Immature natural killer cell (primary cell): ENCODE measurements at regions not wholly inside any gene's neighbourhood (a gene's known extent, or its start where the extent isn't known, plus 50 kb on each side); places are given as distances from the start of the nearest gene placed in this dataset.

Experiments used
- DNase-seq, 3 donors: peaks; one replicate each; pipeline ENCODE4 v3.0.0; 2022; ENCODE audit warnings: mixed read lengths in 1 of 3
- H3K27ac Mint-ChIP-seq, 6 donors: one replicate each; pipeline ENCODE4 v1.8.0; 2020; ENCODE audit warnings: mixed read lengths in 6 of 6, mild to moderate bottlenecking in 5 of 6, inconsistent platforms in 4 of 6, moderate library complexity in 3 of 6
- H3K27me3 Mint-ChIP-seq, 3 donors: one replicate each; pipeline ENCODE4 v1.8.0; 2020 to 2021; ENCODE audit warnings: low read depth in 3 of 3, mild to moderate bottlenecking in 3 of 3, mixed read lengths in 3 of 3, moderate library complexity in 3 of 3, inconsistent platforms in 1 of 3
- H3K36me3 Mint-ChIP-seq, 3 donors: one replicate each; pipeline ENCODE4 v1.8.0; 2020; ENCODE audit warnings: mixed read lengths in 3 of 3, inconsistent platforms in 2 of 3, mild to moderate bottlenecking in 2 of 3
- H3K4me1 Mint-ChIP-seq, 2 donors: one replicate each; pipeline ENCODE4 v1.8.0; 2020; ENCODE audit warnings: inconsistent platforms in 2 of 2, mild to moderate bottlenecking in 2 of 2, mixed read lengths in 2 of 2, moderate library complexity in 1 of 2
- H3K4me3 Mint-ChIP-seq, 5 donors: one replicate each; pipeline ENCODE4 v1.8.0; 2020; ENCODE audit warnings: mild to moderate bottlenecking in 5 of 5, mixed read lengths in 5 of 5, inconsistent platforms in 3 of 5, moderate library complexity in 3 of 5
- H3K9me3 Mint-ChIP-seq, 6 donors: one replicate each; pipeline ENCODE4 v1.8.0; 2020; ENCODE audit warnings: mild to moderate bottlenecking in 6 of 6, mixed read lengths in 6 of 6, inconsistent platforms in 4 of 6, moderate library complexity in 3 of 6

GRCh38 chr16:73852561-73852960 lies 444.1 kb upstream of the PSMD7 start:
- no peak overlapping the region for H3K4me3 Mint-ChIP-seq
- H3K36me3 Mint-ChIP-seq, result no peaks in the 10 kb centered on the region
- H3K9me3 Mint-ChIP-seq, result peaks cover 0 to 5% (median 0%) of the 10 kb centered on the region in 6 donors
- no peaks in the 10 kb centered on the region for H3K27me3 Mint-ChIP-seq
- no peak for DNase-seq
- no peak overlapping the region for H3K27ac Mint-ChIP-seq
- no peaks in the 10 kb centered on the region for H3K4me1 Mint-ChIP-seq

DNA sequence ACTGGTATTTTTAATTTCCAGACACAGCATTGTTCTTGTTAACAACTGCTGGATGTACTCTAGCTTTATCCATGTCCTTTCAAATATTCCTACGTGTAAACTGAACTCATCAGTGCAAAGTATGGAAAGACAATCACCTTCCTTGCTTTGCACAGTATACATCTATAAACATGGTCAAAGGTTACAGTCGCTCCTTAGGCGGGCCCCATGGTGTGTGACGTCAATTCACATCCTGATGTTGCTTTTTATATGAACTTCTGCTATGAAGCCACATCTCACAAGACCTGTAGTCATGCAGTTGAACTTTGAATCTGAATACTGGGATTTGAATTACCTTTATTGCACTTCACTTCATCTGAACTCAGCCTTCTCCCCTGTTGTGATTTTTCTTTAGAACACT lies 447.6 kb upstream of the PSMD7 start:
- H3K27me3 Mint-ChIP-seq, result no peaks in the 10 kb centered on the region

GRCh38 chr16:73847090-73847489 lies 449.5 kb upstream of the PSMD7 start:
- Mint-ChIP-seq H3K27me3 (peaks cover 0 to 2% (median 0%) of the 10 kb centered on the region in 3 donors), H3K4me1 (no peaks in the 10 kb centered on the region), H3K27ac (no peak overlapping the region), H3K36me3 (no peaks in the 10 kb centered on the region), H3K4me3 (no peak overlapping the region), H3K9me3 (peaks cover 0 to 2% (median 0%) of the 10 kb centered on the region in 6 donors)
- no peak for DNase-seq

More for the DNA sequence above, 447.6 kb upstream of the PSMD7 start:
- H3K36me3 Mint-ChIP-seq, result no peaks in the 10 kb centered on the region
- no peaks in the 10 kb centered on the region for H3K4me1 Mint-ChIP-seq
- H3K9me3 Mint-ChIP-seq, result peaks cover 0 to 1% (median 0%) of the 10 kb centered on the region in 6 donors
- no peak for DNase-seq
- no peak overlapping the region for H3K27ac Mint-ChIP-seq
- H3K4me3 Mint-ChIP-seq, result no peak overlapping the region

- Mint-ChIP-seq H3K4me3 (no peak overlapping the region), H3K27ac (no peak overlapping the region), H3K4me1 (no peaks in the 10 kb centered on the region), H3K36me3 (no peaks in the 10 kb centered on the region), H3K9me3 (peaks cover 0 to 2% (median 0%) of the 10 kb centered on the region in 6 donors), H3K27me3 (peaks cover 0 to 2% (median 0%) of the 10 kb centered on the region in 3 donors)
- DNase-seq, result no peak
These were observed 450.3 kb upstream of the PSMD7 start for GRCh38 chr16:73846356-73846755.

DNA sequence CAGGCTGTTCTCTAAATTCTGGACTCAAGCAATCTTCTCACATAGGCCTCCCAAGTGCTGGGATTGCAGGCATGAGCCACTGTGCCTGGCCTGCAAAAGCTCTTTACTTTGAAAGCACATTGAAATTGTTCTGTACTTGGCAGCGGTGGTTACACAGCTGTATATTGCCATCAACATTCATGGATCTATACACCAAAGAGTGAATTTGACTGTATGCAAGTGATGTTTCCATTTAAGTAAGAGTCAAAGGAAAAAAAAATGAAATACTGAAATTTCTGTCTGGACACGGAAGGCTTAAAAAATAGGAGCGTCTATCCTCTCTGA lies 450.6 kb upstream of the PSMD7 start:
- no peak overlapping the region for H3K27ac Mint-ChIP-seq
- no peak for DNase-seq
- no peak overlapping the region for H3K4me3 Mint-ChIP-seq
- H3K27me3 Mint-ChIP-seq, result peaks cover 0 to 2% (median 0%) of the 10 kb centered on the region in 3 donors
- H3K36me3 Mint-ChIP-seq, result no peaks in the 10 kb centered on the region
- H3K9me3 Mint-ChIP-seq, result peaks cover 0 to 2% (median 0%) of the 10 kb centered on the region in 6 donors
- H3K4me1 Mint-ChIP-seq, result no peaks in the 10 kb centered on the region

DNA sequence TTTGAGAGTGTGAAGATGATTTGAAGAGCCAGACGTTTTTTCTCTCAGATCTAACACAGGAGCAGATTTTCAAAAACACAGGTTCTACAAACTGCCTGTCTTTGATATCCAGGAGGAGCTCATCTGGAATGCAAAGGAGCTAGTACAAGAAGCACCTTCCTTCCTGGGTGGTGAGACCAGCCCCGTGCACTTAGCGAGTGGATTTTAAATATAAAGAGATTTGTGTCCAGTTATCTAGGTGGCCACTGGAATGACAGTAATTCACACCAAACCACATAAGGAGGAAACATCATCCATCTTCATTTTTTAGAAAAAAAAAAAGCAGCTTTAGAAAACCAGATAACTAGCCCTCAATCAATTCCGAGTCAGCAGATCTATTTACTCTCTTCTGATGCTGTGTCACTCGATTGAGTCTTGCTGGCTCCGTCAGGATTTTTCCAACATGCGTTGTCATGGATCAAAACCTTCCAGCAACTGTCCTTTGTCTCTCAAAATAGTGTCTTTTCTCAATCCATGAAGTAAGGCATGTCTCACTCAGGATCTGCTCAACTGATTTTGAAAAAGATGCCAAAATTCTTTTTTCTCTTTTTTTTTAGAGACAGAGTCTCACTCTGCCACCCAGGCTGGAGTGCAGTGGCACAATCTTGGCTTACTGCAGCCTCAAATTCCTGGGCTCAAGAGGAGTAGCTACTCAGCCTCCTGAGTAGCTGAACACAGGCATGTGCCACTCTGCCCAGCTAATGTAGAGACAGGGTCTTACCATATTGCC lies 451.2 kb upstream of the PSMD7 start:
- DNase-seq, result no peak
- no peaks in the 10 kb centered on the region for H3K4me1 Mint-ChIP-seq
- peaks cover 0 to 2% (median 0%) of the 10 kb centered on the region in 3 donors for H3K27me3 Mint-ChIP-seq
- no peak overlapping the region for H3K4me3 Mint-ChIP-seq
- peaks cover 0 to 2% (median 0%) of the 10 kb centered on the region in 6 donors for H3K9me3 Mint-ChIP-seq
- H3K36me3 Mint-ChIP-seq, result no peaks in the 10 kb centered on the region
- no peak overlapping the region for H3K27ac Mint-ChIP-seq

DNA sequence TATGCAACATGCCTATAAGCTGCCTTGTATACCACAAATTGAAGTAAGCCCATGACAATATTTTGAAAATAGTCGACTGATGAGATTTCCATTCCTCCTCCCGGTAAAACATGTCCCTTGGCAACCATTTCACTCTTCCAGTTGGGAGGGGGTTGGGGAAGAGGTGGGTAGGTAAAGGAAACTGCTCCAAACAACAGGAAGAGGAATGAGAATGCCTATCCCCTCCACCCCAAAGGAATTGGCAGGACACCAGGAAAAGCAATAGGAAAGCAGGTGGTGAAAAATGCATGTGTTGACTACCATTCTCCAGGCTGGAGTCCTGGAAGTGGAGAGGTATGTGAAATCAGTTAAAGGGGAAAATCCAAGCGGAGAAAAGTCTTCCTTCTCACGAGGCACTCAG lies 455.9 kb upstream of the PSMD7 start:
- DNase-seq, result no peak
- peaks cover 0 to 4% (median 0%) of the 10 kb centered on the region in 3 donors for H3K27me3 Mint-ChIP-seq
- no peaks in the 10 kb centered on the region for H3K36me3 Mint-ChIP-seq
- H3K4me1 Mint-ChIP-seq, result no peaks in the 10 kb centered on the region
- no peak overlapping the region for H3K27ac Mint-ChIP-seq
- no peak overlapping the region for H3K4me3 Mint-ChIP-seq
- peaks cover 0 to 6% (median 2%) of the 10 kb centered on the region in 6 donors for H3K9me3 Mint-ChIP-seq

GRCh38 chr16:73831220-73831619 lies 465.4 kb upstream of the PSMD7 start:
- no peak for DNase-seq
- no peaks in the 10 kb centered on the region for H3K36me3 Mint-ChIP-seq
- no peak overlapping the region for H3K4me3 Mint-ChIP-seq
- peaks cover 2 to 13% (median 9%) of the 10 kb centered on the region in 6 donors for H3K9me3 Mint-ChIP-seq
- H3K27ac Mint-ChIP-seq, result no peak overlapping the region
- peaks cover 0 to 6% (median 0%) of the 10 kb centered on the region in 3 donors for H3K27me3 Mint-ChIP-seq
- no peaks in the 10 kb centered on the region for H3K4me1 Mint-ChIP-seq

GRCh38 chr16:73823205-73823849 lies 473.3 kb upstream of the PSMD7 start:
- Mint-ChIP-seq H3K4me1 (no peaks in the 10 kb centered on the region), H3K36me3 (no peaks in the 10 kb centered on the region), H3K27me3 (peaks cover 0 to 1% (median 0%) of the 10 kb centered on the region in 3 donors), H3K9me3 (peaks cover 0 to 10% (median 2%) of the 10 kb centered on the region in 6 donors), H3K27ac (no peak overlapping the region), H3K4me3 (no peak overlapping the region)
- DNase-seq, result no peak

DNA sequence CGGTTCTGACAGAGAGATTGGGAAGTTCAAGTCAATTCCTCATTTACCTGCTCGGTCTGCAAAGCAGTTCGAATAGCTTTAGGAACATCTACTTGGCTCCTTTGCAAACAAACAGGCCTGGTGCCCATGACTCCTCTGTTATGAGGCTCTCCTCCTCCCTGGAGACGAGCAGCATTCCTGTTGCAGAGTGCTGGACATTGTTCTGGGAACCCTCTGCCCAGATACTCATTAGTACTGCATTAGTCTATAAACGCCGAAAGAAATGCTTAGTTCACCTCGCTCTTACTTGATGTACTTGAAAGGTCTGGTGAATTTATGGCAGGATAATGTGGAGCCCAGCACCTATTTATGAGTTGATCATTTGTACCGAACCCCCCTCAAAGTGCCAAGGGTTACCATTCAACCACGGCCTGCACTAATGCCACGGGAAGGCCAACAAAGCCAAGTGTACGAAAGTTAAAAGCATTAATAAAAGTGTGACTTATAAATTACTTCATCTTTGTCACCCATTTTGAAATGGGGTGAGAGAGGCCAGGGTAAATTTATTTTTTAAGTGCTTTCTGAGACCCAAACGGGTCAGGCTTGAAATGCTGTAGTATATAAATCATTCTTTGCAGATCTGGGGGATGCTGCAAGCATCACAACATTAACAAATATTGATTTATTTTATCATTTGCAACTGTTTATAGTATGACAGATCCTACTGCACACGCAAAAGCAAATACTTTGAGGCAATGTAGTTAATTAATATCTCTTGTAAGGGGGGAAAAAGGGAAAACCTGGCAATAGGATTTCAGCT lies 478.9 kb upstream of the PSMD7 start:
- H3K36me3 Mint-ChIP-seq, result no peaks in the 10 kb centered on the region
- DNase-seq, result no peak
- no peak overlapping the region for H3K4me3 Mint-ChIP-seq
- H3K27me3 Mint-ChIP-seq, result peaks cover 0 to 1% (median 0%) of the 10 kb centered on the region in 3 donors
- peaks cover 0 to 5% (median 0%) of the 10 kb centered on the region in 6 donors for H3K9me3 Mint-ChIP-seq
- no peaks in the 10 kb centered on the region for H3K4me1 Mint-ChIP-seq
- H3K27ac Mint-ChIP-seq, result no peak overlapping the region

DNA sequence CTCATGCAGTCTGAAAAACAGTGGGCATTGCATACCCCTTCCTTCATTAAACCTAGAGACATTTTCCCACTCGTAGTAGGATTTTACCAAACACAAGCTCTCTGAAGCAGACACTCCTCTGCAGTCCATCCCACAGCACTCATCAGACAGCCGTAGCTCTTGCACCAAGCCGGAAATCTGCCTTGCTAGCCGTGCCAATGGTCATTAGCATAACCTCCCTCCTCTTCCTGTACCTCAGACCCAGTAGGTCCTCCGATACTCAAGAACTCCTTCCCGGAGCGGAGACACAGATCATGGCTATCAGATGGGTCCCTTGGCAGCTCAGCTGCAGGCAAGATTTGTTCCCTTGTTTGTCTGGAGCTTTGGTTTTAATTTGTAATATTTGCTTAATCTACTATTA lies 483.1 kb upstream of the PSMD7 start:
- no peak overlapping the region for H3K27ac Mint-ChIP-seq
- peaks cover 0 to 2% (median 0%) of the 10 kb centered on the region in 6 donors for H3K9me3 Mint-ChIP-seq
- peaks cover 0 to 1% (median 0%) of the 10 kb centered on the region in 3 donors for H3K27me3 Mint-ChIP-seq

DNA sequence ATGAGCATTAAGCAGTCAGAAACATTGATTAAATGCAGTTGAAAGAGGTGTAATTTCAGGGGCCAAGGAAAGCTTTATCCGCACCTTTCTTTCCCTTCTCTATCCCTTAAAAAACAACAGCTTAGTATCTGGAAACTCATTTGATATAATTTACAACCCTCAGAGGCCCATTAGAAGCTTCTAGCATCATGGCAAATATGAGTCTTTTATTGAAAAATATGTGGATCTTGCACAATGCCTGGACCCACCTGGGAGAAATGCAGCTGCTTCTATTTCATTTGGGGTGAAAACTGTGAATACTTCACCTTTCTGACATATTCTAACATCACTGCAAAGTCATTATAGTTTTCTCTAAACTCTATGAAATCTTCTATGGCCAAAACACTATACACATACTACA lies 492.2 kb upstream of the PSMD7 start:
- Mint-ChIP-seq H3K27me3 (peaks cover 0 to 2% (median 1%) of the 10 kb centered on the region in 3 donors), H3K4me3 (no peak overlapping the region), H3K27ac (no peak overlapping the region), H3K9me3 (peaks cover 0 to 6% (median 0%) of the 10 kb centered on the region in 6 donors), H3K36me3 (no peaks in the 10 kb centered on the region), H3K4me1 (no peaks in the 10 kb centered on the region)
- no peak for DNase-seq

More for the DNA sequence above, 483.1 kb upstream of the PSMD7 start:
- Mint-ChIP-seq H3K4me3 (no peak overlapping the region), H3K36me3 (no peaks in the 10 kb centered on the region), H3K4me1 (no peaks in the 10 kb centered on the region)
- DNase-seq, result no peak

GRCh38 chr16:73798471-73798870 lies 498.1 kb upstream of the PSMD7 start:
- no peak overlapping the region for H3K27ac Mint-ChIP-seq
- no peak for DNase-seq
- no peaks in the 10 kb centered on the region for H3K36me3 Mint-ChIP-seq
- no peaks in the 10 kb centered on the region for H3K27me3 Mint-ChIP-seq
- no peak overlapping the region for H3K4me3 Mint-ChIP-seq
- peaks cover 0 to 12% (median 0%) of the 10 kb centered on the region in 6 donors for H3K9me3 Mint-ChIP-seq
- H3K4me1 Mint-ChIP-seq, result no peaks in the 10 kb centered on the region

- no peaks in the 10 kb centered on the region for H3K36me3 Mint-ChIP-seq
- H3K4me1 Mint-ChIP-seq, result no peaks in the 10 kb centered on the region
- no peak overlapping the region for H3K27ac Mint-ChIP-seq
- peaks cover 0 to 12% (median 0%) of the 10 kb centered on the region in 6 donors for H3K9me3 Mint-ChIP-seq
- DNase-seq, result no peak
- no peaks in the 10 kb centered on the region for H3K27me3 Mint-ChIP-seq
- no peak overlapping the region for H3K4me3 Mint-ChIP-seq
These were observed 499.5 kb upstream of the PSMD7 start for GRCh38 chr16:73797115-73797514.
